CD14-positive monocyte (primary cell): ENCODE measurements at regions not wholly inside any gene's neighbourhood (a gene's known extent, or its start where the extent isn't known, plus 50 kb on each side); places are given as distances from the start of the nearest gene placed in this dataset.
"Not testable (repeated sequence)": the region's sequence is repeated elsewhere in the genome, so short reads cannot be mapped to it uniquely, and the experiment has no call there.

Experiments used
- DNase-seq, 3 donors: peaks; one replicate each; pipeline ENCODE4 v3.0.0-alpha.2; 2011 to 2022
- H2AFZ ChIP-seq: 2 replicates; pipeline ENCODE4 v1.6.0; 2012; ENCODE audit warnings: mild to moderate bottlenecking, low read depth, low read length, inconsistent platforms; ENCODE audit not compliant: insufficient read depth, poor library complexity, severe bottlenecking
- H3K27ac ChIP-seq, 2 donors: 1 replicate in 1 of 2; 2 replicates in 1 of 2; pipeline ENCODE4 v1.5.1; 2012 to 2013; ENCODE audit warnings: low read length in 2 of 2, control low read depth in 1 of 2, inconsistent platforms in 1 of 2, low read depth in 1 of 2, mild to moderate bottlenecking in 1 of 2
- H3K27me3 ChIP-seq, 2 donors: one replicate each; pipeline versions ENCODE4 v1.6.0 to v1.6.1; 2011 to 2013; ENCODE audit warnings: low read length in 2 of 2; ENCODE audit not compliant: control insufficient read depth in 2 of 2, insufficient read depth in 2 of 2
- H3K36me3 ChIP-seq, 2 donors: replicated peaks in 1 of 2; 1 replicate in 1 of 2; 2 replicates in 1 of 2; pipeline versions ENCODE4 v1.5.1 to v1.6.1; 2012 to 2013; ENCODE audit warnings: low read length in 2 of 2, control low read depth in 1 of 2, inconsistent platforms in 1 of 2, mild to moderate bottlenecking in 1 of 2; ENCODE audit not compliant: insufficient read depth in 2 of 2, control insufficient read depth in 1 of 2
- H3K4me1 ChIP-seq, 2 donors: 1 replicate in 1 of 2; 2 replicates in 1 of 2; pipeline versions ENCODE4 v1.5.1 to v1.6.1; 2012 to 2013; ENCODE audit warnings: low read length in 2 of 2, control low read depth in 1 of 2, inconsistent platforms in 1 of 2, mild to moderate bottlenecking in 1 of 2, moderate library complexity in 1 of 2; ENCODE audit not compliant: insufficient read depth in 2 of 2, control insufficient read depth in 1 of 2
- H3K4me2 ChIP-seq: replicated peaks from 2 replicates; pipeline ENCODE3; 2012; ENCODE audit warnings: low read length, moderate library complexity, mild to moderate bottlenecking; ENCODE audit not compliant: poor library complexity, severe bottlenecking; ENCODE audit errors: extremely low read depth
- H3K4me3 ChIP-seq, 3 experiments: fragments of 200-600 bp in 1 of 3; sonication (generic) in 1 of 3; replicated peaks in 1 of 3; 1 replicate in 2 of 3; 2 replicates in 1 of 3; pipeline ENCODE4 v1.5.1; 2011 to 2013; ENCODE audit warnings: low read length in 3 of 3, mild to moderate bottlenecking in 3 of 3, control low read depth in 2 of 3, low read depth in 2 of 3, inconsistent platforms in 1 of 3, moderate library complexity in 1 of 3
- H3K79me2 ChIP-seq: 2 replicates; pipeline ENCODE4 v1.6.0; 2012; ENCODE audit warnings: mild to moderate bottlenecking, control low read depth, inconsistent platforms, low read length, moderate library complexity; ENCODE audit not compliant: insufficient read depth
- H3K9ac ChIP-seq: 2 replicates; pipeline ENCODE4 v1.6.0; 2017; ENCODE audit warnings: low read length, mild to moderate bottlenecking; ENCODE audit not compliant: insufficient read depth, poor library complexity, severe bottlenecking
- H3K9me3 ChIP-seq, 2 donors: replicated peaks in 1 of 2; 1 replicate in 1 of 2; 2 replicates in 1 of 2; pipeline versions ENCODE4 v1.5.1 to v1.6.1; 2012 to 2013; ENCODE audit warnings: low read length in 2 of 2, control low read depth in 1 of 2; ENCODE audit not compliant: control insufficient read depth in 1 of 2, insufficient read depth in 1 of 2
- H4K20me1 ChIP-seq: 2 replicates; pipeline ENCODE4 v1.6.0; 2012; ENCODE audit warnings: mild to moderate bottlenecking, low read length, control low read depth, moderate library complexity; ENCODE audit not compliant: insufficient read depth
- H3K27ac Mint-ChIP-seq, 7 donors: one replicate each; pipeline ENCODE4 v1.8.0; 2020; ENCODE audit warnings: mild to moderate bottlenecking in 7 of 7, mixed read lengths in 7 of 7, moderate library complexity in 6 of 7, inconsistent platforms in 2 of 7
- H3K27me3 Mint-ChIP-seq, 3 donors: one replicate each; pipeline ENCODE4 v1.8.0; 2021 to 2022; ENCODE audit warnings: low read depth in 3 of 3, mild to moderate bottlenecking in 3 of 3, mixed read lengths in 3 of 3, moderate library complexity in 3 of 3, inconsistent platforms in 1 of 3
- H3K36me3 Mint-ChIP-seq, 2 donors: one replicate each; pipeline ENCODE4 v1.8.0; 2020; ENCODE audit warnings: mixed read lengths in 2 of 2, inconsistent platforms in 1 of 2, mild to moderate bottlenecking in 1 of 2
- H3K4me1 Mint-ChIP-seq: one replicate; pipeline ENCODE4 v1.8.0; 2020; ENCODE audit warnings: mild to moderate bottlenecking, mixed read lengths
- H3K4me3 Mint-ChIP-seq, 2 donors: one replicate each; pipeline ENCODE4 v1.8.0; 2020; ENCODE audit warnings: mild to moderate bottlenecking in 2 of 2, mixed read lengths in 2 of 2, moderate library complexity in 1 of 2
- H3K9me3 Mint-ChIP-seq, 7 donors: one replicate each; pipeline ENCODE4 v1.8.0; 2020 to 2022; ENCODE audit warnings: mixed read lengths in 7 of 7, mild to moderate bottlenecking in 6 of 7, moderate library complexity in 6 of 7, inconsistent platforms in 2 of 7
- WGBS: methylation state at CpG from one replicate; pipeline ENCODE4 v1.1.5; 2013; ENCODE audit warnings: missing lambda C conversion rate; ENCODE audit not compliant: insufficient coverage; 5-methylcytosine and 5-hydroxymethylcytosine counted together
- intact Hi-C, 2 donors: fragments of 100-400 bp; cut with micrococcal nuclease; formaldehyde crosslinking; loops; one replicate each; pipeline versions ENCODE4 v1.15.0 to v1.15.1; 2023
- TF ChIP-seq, protein P1 (sequence below): fragments of 200-600 bp; IDR thresholded peaks from one replicate; pipeline ENCODE4 v1.8.0; 2022; ENCODE audit warnings: antibody characterized with exemption, mild to moderate bottlenecking

GRCh38 chr21:19076031-19076430 is 672.4 kb upstream of the TMPRSS15 start:
- Mint-ChIP-seq H3K36me3 (no peaks in the 10 kb centered on the region), H3K9me3 (peaks cover 7 to 28% (median 19%) of the 10 kb centered on the region in 7 donors), H3K27ac (no peak overlapping the region), H3K27me3 (peaks cover 0 to 2% (median 0%) of the 10 kb centered on the region in 3 donors), H3K4me1 (no peaks in the 10 kb centered on the region), H3K4me3 (no peak overlapping the region)
- no peak overlapping the region for H3K27ac ChIP-seq
- no peaks in the 10 kb centered on the region for H3K36me3 ChIP-seq
- no peak for DNase-seq
- no peak overlapping the region for H3K4me2 ChIP-seq
- no peak overlapping the region for H3K4me3 ChIP-seq
- no CpG with 5 or more reads among the region's 1 CpG for WGBS
- intact Hi-C loops, result no loop called here
- TF ChIP-seq, protein P1, sequence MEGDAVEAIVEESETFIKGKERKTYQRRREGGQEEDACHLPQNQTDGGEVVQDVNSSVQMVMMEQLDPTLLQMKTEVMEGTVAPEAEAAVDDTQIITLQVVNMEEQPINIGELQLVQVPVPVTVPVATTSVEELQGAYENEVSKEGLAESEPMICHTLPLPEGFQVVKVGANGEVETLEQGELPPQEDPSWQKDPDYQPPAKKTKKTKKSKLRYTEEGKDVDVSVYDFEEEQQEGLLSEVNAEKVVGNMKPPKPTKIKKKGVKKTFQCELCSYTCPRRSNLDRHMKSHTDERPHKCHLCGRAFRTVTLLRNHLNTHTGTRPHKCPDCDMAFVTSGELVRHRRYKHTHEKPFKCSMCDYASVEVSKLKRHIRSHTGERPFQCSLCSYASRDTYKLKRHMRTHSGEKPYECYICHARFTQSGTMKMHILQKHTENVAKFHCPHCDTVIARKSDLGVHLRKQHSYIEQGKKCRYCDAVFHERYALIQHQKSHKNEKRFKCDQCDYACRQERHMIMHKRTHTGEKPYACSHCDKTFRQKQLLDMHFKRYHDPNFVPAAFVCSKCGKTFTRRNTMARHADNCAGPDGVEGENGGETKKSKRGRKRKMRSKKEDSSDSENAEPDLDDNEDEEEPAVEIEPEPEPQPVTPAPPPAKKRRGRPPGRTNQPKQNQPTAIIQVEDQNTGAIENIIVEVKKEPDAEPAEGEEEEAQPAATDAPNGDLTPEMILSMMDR, result no peak
- H3K79me2 ChIP-seq, result no peaks in the 10 kb centered on the region
- no peaks in the 10 kb centered on the region for H4K20me1 ChIP-seq
- no peaks in the 10 kb centered on the region for H3K27me3 ChIP-seq
- no peaks in the 10 kb centered on the region for H3K4me1 ChIP-seq
- H3K9me3 ChIP-seq, result peaks cover 29 to 30% of the 10 kb centered on the region in 2 donors
- H3K9ac ChIP-seq, result no peak overlapping the region
- H2AFZ ChIP-seq, result no peak overlapping the region

DNA sequence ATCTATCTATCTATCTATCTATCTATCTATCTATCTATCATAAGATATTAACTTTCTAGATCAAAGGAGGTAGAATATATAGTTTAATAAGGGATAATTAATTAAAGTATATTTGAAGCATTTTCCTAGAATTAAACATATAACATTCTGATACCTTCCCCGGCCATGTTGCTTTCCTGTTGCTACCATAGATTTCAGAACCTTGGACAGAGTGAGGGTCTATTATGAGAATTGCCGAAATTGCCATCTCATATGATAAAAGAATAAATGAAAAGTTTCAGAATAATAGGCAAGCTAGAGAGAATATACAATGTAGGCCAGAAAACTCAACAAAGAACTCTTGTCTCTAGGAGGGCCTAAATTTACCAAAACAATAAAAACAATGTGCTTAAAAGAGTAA is 706.1 kb upstream of the TMPRSS15 start:
- H3K9me3 ChIP-seq, result peaks cover 0 to 14% of the 10 kb centered on the region in 2 donors
- peaks cover 0 to 10% (median 4%) of the 10 kb centered on the region in 7 donors for H3K9me3 Mint-ChIP-seq
- TF ChIP-seq, protein P1, result no peak
- no peaks in the 10 kb centered on the region for H3K27me3 ChIP-seq
- H3K36me3 ChIP-seq, result no peaks in the 10 kb centered on the region
- H2AFZ ChIP-seq, result no peak overlapping the region
- H4K20me1 ChIP-seq, result no peaks in the 10 kb centered on the region
- intact Hi-C loops, result no loop called here
- H3K9ac ChIP-seq, result no peak overlapping the region
- no peak overlapping the region for H3K4me3 Mint-ChIP-seq
- no peaks in the 10 kb centered on the region for H3K79me2 ChIP-seq
- H3K4me1 Mint-ChIP-seq, result no peaks in the 10 kb centered on the region
- DNase-seq, result no peak
- no peaks in the 10 kb centered on the region for H3K36me3 Mint-ChIP-seq
- H3K27ac Mint-ChIP-seq, result no peak overlapping the region
- H3K4me3 ChIP-seq, result no peak overlapping the region
- no peaks in the 10 kb centered on the region for H3K4me1 ChIP-seq
- H3K27me3 Mint-ChIP-seq, result no peaks in the 10 kb centered on the region
- no peak overlapping the region for H3K27ac ChIP-seq
- no peak overlapping the region for H3K4me2 ChIP-seq
- WGBS, result no CpG with 5 or more reads among the region's 2 CpGs

GRCh38 chr21:19119259-19119658 is 715.7 kb upstream of the TMPRSS15 start:
- WGBS, result no CpG with 5 or more reads among the region's 4 CpGs
- peaks cover 3 to 17% (median 9%) of the 10 kb centered on the region in 7 donors for H3K9me3 Mint-ChIP-seq
- H3K36me3 Mint-ChIP-seq, H3K36me3 ChIP-seq, H3K27ac Mint-ChIP-seq, H4K20me1 ChIP-seq, H3K4me2 ChIP-seq, H3K9ac ChIP-seq, H3K4me3 Mint-ChIP-seq, H3K4me1 ChIP-seq, H2AFZ ChIP-seq, H3K4me3 ChIP-seq, H3K27me3 Mint-ChIP-seq, DNase-seq, H3K27me3 ChIP-seq, H3K27ac ChIP-seq, H3K79me2 ChIP-seq, intact Hi-C loops, H3K4me1 Mint-ChIP-seq: not testable (repeated sequence)
- peaks cover 12 to 16% of the 10 kb centered on the region in 2 donors for H3K9me3 ChIP-seq
